ENCODE measurements at regions not wholly inside any gene's neighbourhood (a gene's known extent, or its start where the extent isn't known, plus 50 kb on each side); places are given as distances from the start of the nearest gene placed in this dataset.
"Not testable (repeated sequence)": the region's sequence is repeated elsewhere in the genome, so short reads cannot be mapped to it uniquely, and the experiment has no call there.

DNA sequence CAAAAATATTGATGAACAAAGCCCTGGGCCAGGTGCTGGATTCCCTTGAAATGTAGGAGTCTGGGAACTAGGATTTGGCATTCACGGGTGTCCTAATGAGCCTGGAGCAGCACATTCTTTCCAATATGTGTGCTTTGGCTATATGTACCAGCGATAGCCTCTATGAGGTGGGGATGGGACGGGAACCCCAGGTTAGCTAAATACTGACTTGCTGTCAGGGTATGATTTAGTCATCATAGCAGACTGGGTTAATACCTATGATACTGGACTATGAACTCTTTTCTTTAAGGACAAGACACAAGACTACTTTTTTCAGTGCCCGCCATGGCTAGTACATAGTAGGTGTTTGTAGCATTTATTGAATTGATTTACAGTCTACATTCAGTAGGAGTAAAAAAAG lies 152.7 kb downstream of the KCNRG start:
- H3K27me3 Mint-ChIP-seq = peaks cover 0 to 37% (median 4%) of the 10 kb centered on the region in 5 donors
- H3K27ac Mint-ChIP-seq = no peak overlapping the region
- peaks cover 0 to 2% (median 0%) of the 10 kb centered on the region in 7 donors for H3K4me1 Mint-ChIP-seq
- H3K9me3 Mint-ChIP-seq = peaks cover 0 to 3% (median 0%) of the 10 kb centered on the region in 11 donors
- no peak for DNase-seq
- H3K4me3 Mint-ChIP-seq = no peak overlapping the region
- POLR2A ChIA-PET = no interaction called here
- no peak overlapping the region for H3K4me3 ChIP-seq (ENCODE audit: low read length)
- no peak for ATAC-seq
- no peaks in the 10 kb centered on the region for H3K9me3 ChIP-seq (ENCODE audit: control insufficient read depth in 2 of 3, low read length in 3 of 3)
- H3K27me3 ChIP-seq (ENCODE audit: control insufficient read depth in 2 of 2, insufficient read depth in 2 of 2, low read length in 2 of 2) = no peaks in the 10 kb centered on the region
- H3K4me1 ChIP-seq (ENCODE audit: control insufficient read depth in 2 of 2, insufficient read depth in 2 of 2, low read length in 2 of 2) = no peaks in the 10 kb centered on the region
- H3K36me3 ChIP-seq (ENCODE audit: control insufficient read depth in 2 of 3, insufficient read depth in 3 of 3, low read length in 3 of 3) = no peaks in the 10 kb centered on the region
- H3K36me3 Mint-ChIP-seq = no peaks in the 10 kb centered on the region
- H3K27ac ChIP-seq (ENCODE audit: low read depth, low read length) = no peak overlapping the region
- CTCF ChIA-PET = interaction anchor here (0.6 kb wide), 1 partner anchor 255 kb away, joined by 4 read pairs; no protein-coding TSS in a partner anchor
- intact Hi-C loops (cut with micrococcal nuclease) = no loop called here

DNA sequence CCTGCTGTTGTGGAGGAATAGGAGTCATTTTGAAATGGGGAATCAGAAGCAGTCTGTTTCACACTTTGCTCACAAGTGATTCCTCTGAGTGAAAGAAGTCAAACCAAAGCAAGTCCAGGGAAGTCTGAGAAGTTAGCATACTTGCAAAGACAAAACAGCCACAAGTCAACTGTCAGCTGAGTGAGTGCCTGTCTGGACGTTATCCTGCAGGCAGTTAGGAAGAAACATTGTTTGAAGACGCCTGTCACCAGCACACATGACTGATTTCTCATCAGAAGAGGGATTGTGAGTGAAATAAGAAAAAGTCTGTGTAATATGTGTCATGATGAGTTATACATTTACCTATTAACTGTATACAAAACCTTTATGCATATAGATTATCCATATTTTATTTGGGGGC lies 153.5 kb downstream of the KCNRG start:
- Histone ChIP-seq H3K27me3 (ENCODE audit: control insufficient read depth in 2 of 2, insufficient read depth in 2 of 2, low read length in 2 of 2) (no peaks in the 10 kb centered on the region), H3K9me3 (ENCODE audit: control insufficient read depth in 2 of 3, low read length in 3 of 3) (no peaks in the 10 kb centered on the region), H3K27ac (ENCODE audit: low read depth, low read length) (no peak overlapping the region), H3K4me1 (ENCODE audit: control insufficient read depth in 2 of 2, insufficient read depth in 2 of 2, low read length in 2 of 2) (no peaks in the 10 kb centered on the region), H3K4me3 (ENCODE audit: low read length) (no peak overlapping the region), H3K36me3 (ENCODE audit: control insufficient read depth in 2 of 3, insufficient read depth in 3 of 3, low read length in 3 of 3) (no peaks in the 10 kb centered on the region)
- ATAC-seq = no peak
- no peaks in the 10 kb centered on the region for H3K36me3 Mint-ChIP-seq
- ChIA-PET CTCF (interaction anchor here (0.6 kb wide), 1 partner anchor 8 kb away, joined by 3 read pairs; no protein-coding TSS in a partner anchor), POLR2A (no interaction called here)
- peaks cover 0 to 2% (median 0%) of the 10 kb centered on the region in 7 donors for H3K4me1 Mint-ChIP-seq
- no peak overlapping the region for H3K27ac Mint-ChIP-seq
- H3K4me3 Mint-ChIP-seq = no peak overlapping the region
- no peak for DNase-seq
- H3K9me3 Mint-ChIP-seq = no peaks in the 10 kb centered on the region
- intact Hi-C loops (cut with micrococcal nuclease) = no loop called here
- peaks cover 0 to 33% (median 4%) of the 10 kb centered on the region in 5 donors for H3K27me3 Mint-ChIP-seq

DNA sequence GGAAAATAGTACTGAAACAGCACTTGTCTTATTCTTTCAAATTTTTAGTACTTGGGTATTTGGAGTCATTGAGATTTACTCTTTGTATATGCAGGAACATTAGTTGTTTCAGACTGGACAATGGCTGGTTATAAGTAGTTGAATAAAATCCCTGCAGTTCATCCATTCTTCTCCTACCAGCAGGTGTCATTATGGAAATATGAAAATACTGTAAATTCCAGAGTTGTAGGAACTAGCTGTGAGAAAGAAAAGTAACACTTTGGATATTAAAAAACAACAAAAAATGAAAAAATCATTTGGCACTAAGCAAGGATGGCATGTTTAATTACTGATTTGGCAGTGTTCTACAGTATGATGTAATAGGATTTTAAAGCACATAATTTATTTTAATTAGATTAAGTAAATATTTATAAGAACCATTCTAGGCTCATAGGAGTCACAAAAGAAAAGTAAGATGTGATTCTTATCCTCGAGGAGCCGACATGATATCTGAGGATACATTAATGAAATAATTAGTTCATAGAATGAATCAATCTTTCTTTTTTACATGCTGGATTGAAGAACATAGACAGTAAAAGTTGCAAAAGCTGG lies 155.3 kb downstream of the KCNRG start:
- Mint-ChIP-seq H3K4me1 (peaks cover 0 to 4% (median 0%) of the 10 kb centered on the region in 7 donors), H3K4me3 (no peak overlapping the region), H3K27ac (no peak overlapping the region), H3K27me3 (peaks cover 0 to 37% (median 2%) of the 10 kb centered on the region in 5 donors), H3K9me3 (no peaks in the 10 kb centered on the region), H3K36me3 (no peaks in the 10 kb centered on the region)
- Histone ChIP-seq H3K36me3 (ENCODE audit: control insufficient read depth in 2 of 3, insufficient read depth in 3 of 3, low read length in 3 of 3) (no peaks in the 10 kb centered on the region), H3K27ac (ENCODE audit: low read depth, low read length) (no peak overlapping the region), H3K4me3 (ENCODE audit: low read length) (no peak overlapping the region), H3K4me1 (ENCODE audit: control insufficient read depth in 2 of 2, insufficient read depth in 2 of 2, low read length in 2 of 2) (no peaks in the 10 kb centered on the region), H3K27me3 (ENCODE audit: control insufficient read depth in 2 of 2, insufficient read depth in 2 of 2, low read length in 2 of 2) (no peaks in the 10 kb centered on the region), H3K9me3 (ENCODE audit: control insufficient read depth in 2 of 3, low read length in 3 of 3) (no peaks in the 10 kb centered on the region)
- ChIA-PET POLR2A (interaction anchor here (0.5 kb wide), 1 partner anchor 16 kb away, joined by 4 read pairs; no protein-coding TSS in a partner anchor), CTCF (no interaction called here)
- intact Hi-C loops (cut with micrococcal nuclease) = no loop called here
- ATAC-seq (no peak), DNase-seq (no peak)

DNA sequence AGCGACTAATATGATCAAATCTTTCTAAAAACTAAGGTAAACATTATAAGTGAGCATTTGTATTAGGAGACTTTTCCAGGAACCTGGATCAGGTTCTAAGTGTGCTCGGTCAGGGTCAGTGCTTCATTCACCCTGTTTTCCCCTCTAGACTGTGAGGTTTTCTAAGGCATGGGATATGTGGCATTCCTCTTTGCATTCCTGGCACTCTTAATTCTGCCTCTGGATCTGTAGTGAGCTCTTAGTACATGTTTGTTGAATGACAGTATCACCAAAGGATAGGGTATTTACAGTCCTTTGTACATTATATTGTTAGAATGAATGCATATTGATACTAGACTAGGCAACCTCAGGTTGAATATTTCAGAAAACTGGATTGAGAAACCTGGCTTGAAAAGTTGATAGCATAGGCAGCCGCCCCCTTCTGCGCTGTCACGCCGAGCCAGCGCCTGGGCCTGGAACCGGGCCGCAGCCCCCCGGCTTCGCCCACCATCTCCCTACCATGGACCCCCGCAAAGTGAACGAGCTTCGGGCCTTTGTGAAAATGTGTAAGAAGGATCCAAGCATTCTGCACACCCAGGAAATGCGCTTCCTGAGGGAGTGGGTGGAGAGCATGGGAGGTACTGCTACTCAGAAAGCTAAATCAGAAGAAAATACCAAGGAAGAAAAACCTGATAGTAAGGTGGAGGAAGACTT lies 156.5 kb downstream of the KCNRG start:
- Histone ChIP-seq H3K9me3 (ENCODE audit: control insufficient read depth in 2 of 3, low read length in 3 of 3) (no peaks in the 10 kb centered on the region), H3K36me3 (ENCODE audit: control insufficient read depth in 2 of 3, insufficient read depth in 3 of 3, low read length in 3 of 3) (no peaks in the 10 kb centered on the region), H3K27ac (ENCODE audit: low read depth, low read length) (no peak overlapping the region), H3K4me3 (ENCODE audit: low read length) (no peak overlapping the region), H3K4me1 (ENCODE audit: control insufficient read depth in 2 of 2, insufficient read depth in 2 of 2, low read length in 2 of 2) (no peaks in the 10 kb centered on the region), H3K27me3 (ENCODE audit: control insufficient read depth in 2 of 2, insufficient read depth in 2 of 2, low read length in 2 of 2) (no peaks in the 10 kb centered on the region)
- intact Hi-C loops (cut with micrococcal nuclease) = no loop called here
- POLR2A ChIA-PET = no interaction called here
- no peaks in the 10 kb centered on the region for H3K36me3 Mint-ChIP-seq
- peaks cover 0 to 4% (median 0%) of the 10 kb centered on the region in 7 donors for H3K4me1 Mint-ChIP-seq
- DNase-seq (no peak), ATAC-seq (no peak)
- no peak overlapping the region for H3K4me3 Mint-ChIP-seq
- CTCF ChIA-PET = interaction anchor here (0.6 kb wide), 1 partner anchor 739 kb away, joined by 3 read pairs; no protein-coding TSS in a partner anchor
- peaks cover 0 to 41% (median 0%) of the 10 kb centered on the region in 5 donors for H3K27me3 Mint-ChIP-seq
- H3K27ac Mint-ChIP-seq = no peak overlapping the region
- H3K9me3 Mint-ChIP-seq = no peaks in the 10 kb centered on the region

DNA sequence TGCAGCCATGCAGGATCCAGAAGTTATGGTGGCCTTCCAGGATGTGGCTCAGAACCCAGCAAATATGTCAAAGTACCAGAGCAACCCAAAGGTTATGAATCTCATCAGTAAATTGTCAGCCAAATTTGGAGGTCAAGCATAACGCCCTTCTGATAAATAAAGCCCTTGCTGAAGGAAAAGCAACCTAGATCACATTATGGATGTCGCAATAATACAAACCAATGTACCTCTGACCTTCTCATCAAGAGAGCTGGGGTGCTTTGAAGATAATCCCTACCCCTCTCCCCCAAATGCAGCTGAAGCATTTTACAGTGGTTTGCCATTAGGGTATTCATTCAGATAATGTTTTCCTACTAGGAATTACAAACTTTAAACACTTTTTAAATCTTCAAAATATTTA lies 157.8 kb downstream of the KCNRG start:
- H3K27me3 ChIP-seq (ENCODE audit: control insufficient read depth in 2 of 2, insufficient read depth in 2 of 2, low read length in 2 of 2); POLR2A ChIA-PET; ATAC-seq; DNase-seq; H3K4me1 Mint-ChIP-seq; H3K4me1 ChIP-seq (ENCODE audit: control insufficient read depth in 2 of 2, insufficient read depth in 2 of 2, low read length in 2 of 2); H3K27ac ChIP-seq (ENCODE audit: low read depth, low read length); H3K36me3 ChIP-seq (ENCODE audit: control insufficient read depth in 2 of 3, insufficient read depth in 3 of 3, low read length in 3 of 3); H3K36me3 Mint-ChIP-seq; CTCF ChIA-PET; H3K9me3 Mint-ChIP-seq; H3K9me3 ChIP-seq (ENCODE audit: control insufficient read depth in 2 of 3, low read length in 3 of 3); H3K27ac Mint-ChIP-seq; intact Hi-C loops (cut with micrococcal nuclease); H3K4me3 Mint-ChIP-seq; H3K4me3 ChIP-seq (ENCODE audit: low read length): not testable (repeated sequence)
- peaks cover 0 to 42% (median 0%) of the 10 kb centered on the region in 5 donors for H3K27me3 Mint-ChIP-seq

DNA sequence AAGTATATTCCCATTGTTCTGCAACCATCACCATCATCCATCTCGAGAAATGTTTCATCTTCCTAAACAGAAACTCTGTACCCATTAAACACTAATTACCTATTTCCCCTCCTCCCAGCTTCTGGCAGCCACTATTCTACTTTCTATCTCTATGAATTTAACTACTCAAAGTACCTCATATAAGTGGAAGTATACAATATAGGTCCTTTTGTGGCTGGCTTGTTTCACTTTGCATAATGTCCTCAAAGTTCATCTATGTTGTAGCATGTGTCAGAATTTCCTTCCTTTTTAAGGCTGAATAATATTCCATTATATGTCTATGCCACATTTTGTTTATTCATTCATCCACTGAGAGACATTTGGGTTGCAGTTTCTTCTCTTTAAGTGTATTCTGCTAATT lies 159.4 kb downstream of the KCNRG start:
- POLR2A ChIA-PET = no interaction called here
- Histone ChIP-seq H3K9me3 (ENCODE audit: control insufficient read depth in 2 of 3, low read length in 3 of 3) (no peaks in the 10 kb centered on the region), H3K27me3 (ENCODE audit: control insufficient read depth in 2 of 2, insufficient read depth in 2 of 2, low read length in 2 of 2) (no peaks in the 10 kb centered on the region), H3K4me3 (ENCODE audit: low read length) (no peak overlapping the region), H3K36me3 (ENCODE audit: control insufficient read depth in 2 of 3, insufficient read depth in 3 of 3, low read length in 3 of 3) (no peaks in the 10 kb centered on the region), H3K27ac (ENCODE audit: low read depth, low read length) (no peak overlapping the region), H3K4me1 (ENCODE audit: control insufficient read depth in 2 of 2, insufficient read depth in 2 of 2, low read length in 2 of 2) (no peaks in the 10 kb centered on the region)
- intact Hi-C loops (cut with micrococcal nuclease) = no loop called here
- Mint-ChIP-seq H3K36me3 (no peaks in the 10 kb centered on the region), H3K4me3 (no peak overlapping the region), H3K27ac (no peak overlapping the region), H3K27me3 (peaks cover 0 to 40% (median 0%) of the 10 kb centered on the region in 5 donors), H3K4me1 (peaks cover 0 to 4% (median 0%) of the 10 kb centered on the region in 7 donors), H3K9me3 (no peaks in the 10 kb centered on the region)
- no peak for ATAC-seq
- DNase-seq = no peak
- CTCF ChIA-PET = no interaction called here

DNA sequence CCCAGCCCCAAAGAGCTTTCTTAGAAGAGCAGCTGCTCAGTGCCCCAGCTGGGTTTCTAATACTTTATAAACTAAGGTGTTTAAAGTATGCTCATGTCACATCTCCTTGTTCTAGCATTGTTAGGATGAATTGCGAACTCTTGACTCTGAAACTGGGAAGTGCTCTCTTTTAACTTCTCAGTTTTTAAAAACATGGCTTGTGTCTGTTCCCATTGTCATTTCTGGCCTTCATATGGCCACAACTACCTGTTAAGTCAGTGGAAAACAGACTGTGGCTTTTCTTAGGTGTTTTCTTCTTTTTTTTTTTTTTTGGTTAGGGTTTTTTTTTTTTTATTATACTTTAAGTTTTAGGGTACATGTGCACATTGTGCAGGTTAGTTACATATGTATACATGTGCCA lies 164.7 kb downstream of the KCNRG start:
- Mint-ChIP-seq H3K4me3 (no peak overlapping the region), H3K36me3 (no peaks in the 10 kb centered on the region), H3K27ac (no peak overlapping the region), H3K9me3 (peaks cover 0 to 3% (median 0%) of the 10 kb centered on the region in 11 donors), H3K27me3 (peaks cover 0 to 30% (median 0%) of the 10 kb centered on the region in 5 donors), H3K4me1 (no peaks in the 10 kb centered on the region)
- intact Hi-C loops (cut with micrococcal nuclease) = no loop called here
- Histone ChIP-seq H3K27me3 (ENCODE audit: control insufficient read depth in 2 of 2, insufficient read depth in 2 of 2, low read length in 2 of 2) (no peaks in the 10 kb centered on the region), H3K4me3 (ENCODE audit: low read length) (no peak overlapping the region), H3K36me3 (ENCODE audit: control insufficient read depth in 2 of 3, insufficient read depth in 3 of 3, low read length in 3 of 3) (no peaks in the 10 kb centered on the region), H3K9me3 (ENCODE audit: control insufficient read depth in 2 of 3, low read length in 3 of 3) (no peaks in the 10 kb centered on the region), H3K27ac (ENCODE audit: low read depth, low read length) (no peak overlapping the region), H3K4me1 (ENCODE audit: control insufficient read depth in 2 of 2, insufficient read depth in 2 of 2, low read length in 2 of 2) (no peaks in the 10 kb centered on the region)
- ATAC-seq (no peak), DNase-seq (no peak)
- CTCF ChIA-PET = no interaction called here
- POLR2A ChIA-PET = no interaction called here

Measured in naive thymus-derived CD4-positive, alpha-beta T cell (primary cell).